Fibroblast of the conjunctiva (primary cell): ENCODE measurements at regions not wholly inside any gene's neighbourhood (a gene's known extent, or its start where the extent isn't known, plus 50 kb on each side); places are given as distances from the start of the nearest gene placed in this dataset.
"Not testable (repeated sequence)": the region's sequence is repeated elsewhere in the genome, so short reads cannot be mapped to it uniquely, and the experiment has no call there.

Experiments
- DNase-seq: peaks from one replicate; pipeline ENCODE4 v3.0.0-alpha.2; 2010; ENCODE audit warnings: low read depth

- DNase-seq: no peak
Observed at GRCh38 chr1:238360474-238360873, 469.8 kb upstream of the ZP4 start.

DNA sequence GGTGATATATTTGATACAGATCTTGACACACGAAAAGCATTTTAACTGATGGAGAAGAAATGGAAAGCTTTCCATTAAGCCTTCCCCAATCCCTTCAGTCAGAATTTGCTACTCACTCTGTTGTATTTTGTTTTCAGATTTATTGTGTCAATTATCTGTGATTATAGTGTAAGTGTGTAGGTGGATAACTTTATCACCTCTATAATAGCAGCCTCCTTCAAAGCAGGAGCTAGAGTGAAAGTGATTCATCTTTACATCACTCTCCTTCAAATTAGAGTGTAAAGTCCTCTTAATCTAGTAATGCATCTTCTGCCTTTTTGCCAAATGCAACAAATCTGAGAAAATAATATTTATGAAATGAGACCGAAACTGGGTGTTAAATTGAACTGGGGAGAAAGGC is 459.7 kb upstream of the ZP4 start:
- DNase-seq: no peak

GRCh38 chr1:238346340-238346739 is 455.6 kb upstream of the ZP4 start:
- no peak for DNase-seq

DNA sequence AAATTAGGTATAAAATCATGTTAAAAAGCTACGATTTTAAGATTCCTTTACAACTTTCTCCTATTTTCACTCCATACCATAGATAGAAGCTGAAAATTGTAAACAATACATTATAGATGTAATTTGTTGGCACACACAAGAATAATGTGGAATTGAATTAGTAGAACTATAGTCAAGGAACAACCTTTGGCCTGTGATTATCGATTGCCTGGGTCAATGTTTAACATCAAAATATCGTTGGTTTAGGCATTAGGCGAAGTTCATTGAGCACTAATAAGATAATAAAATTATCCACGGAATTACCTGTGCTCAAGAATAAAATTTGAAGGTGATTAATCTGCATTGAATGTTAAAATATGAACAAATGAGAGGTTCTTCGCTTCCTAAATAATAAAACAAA is 455.1 kb upstream of the ZP4 start:
- DNase-seq: no peak

GRCh38 chr1:238343852-238344251 is 453.1 kb upstream of the ZP4 start:
- no peak for DNase-seq

- DNase-seq: no peak
Observed at GRCh38 chr1:238341395-238341794, 450.7 kb upstream of the ZP4 start.

DNA sequence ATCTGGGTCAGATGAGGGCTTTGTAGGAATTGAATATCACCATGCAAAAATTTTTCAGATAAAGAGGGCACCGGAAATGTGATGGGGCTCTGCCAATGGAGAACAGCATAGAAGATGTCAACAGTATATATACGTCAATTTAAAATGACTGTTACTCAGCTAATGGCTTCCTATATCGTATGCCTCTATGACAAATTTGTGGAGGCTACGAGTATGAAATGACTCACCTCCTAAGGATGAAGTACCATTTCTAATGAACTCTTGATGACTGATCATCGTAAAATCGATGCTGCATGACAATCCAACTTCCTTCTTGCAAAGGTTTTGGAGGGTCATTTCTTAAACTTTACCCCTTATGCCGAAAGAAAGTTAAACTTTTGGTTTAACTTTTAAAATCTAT is 450.3 kb upstream of the ZP4 start:
- DNase-seq: no peak

- DNase-seq: no peak
Observed at GRCh38 chr1:238336531-238336930, 445.8 kb upstream of the ZP4 start.

GRCh38 chr1:238334170-238334569 is 443.4 kb upstream of the ZP4 start:
- DNase-seq: no peak

- no peak for DNase-seq
Observed at GRCh38 chr1:238331557-238331956, 440.8 kb upstream of the ZP4 start.

GRCh38 chr1:238329671-238330070 is 438.9 kb upstream of the ZP4 start:
- DNase-seq: no peak

GRCh38 chr1:238327033-238327432 is 436.3 kb upstream of the ZP4 start:
- not testable (repeated sequence) for DNase-seq

- not testable (repeated sequence) for DNase-seq
Observed at GRCh38 chr1:238326479-238326878, 435.8 kb upstream of the ZP4 start.

- DNase-seq: no peak
Observed at GRCh38 chr1:238324211-238324864, 433.6 kb upstream of the ZP4 start.

DNA sequence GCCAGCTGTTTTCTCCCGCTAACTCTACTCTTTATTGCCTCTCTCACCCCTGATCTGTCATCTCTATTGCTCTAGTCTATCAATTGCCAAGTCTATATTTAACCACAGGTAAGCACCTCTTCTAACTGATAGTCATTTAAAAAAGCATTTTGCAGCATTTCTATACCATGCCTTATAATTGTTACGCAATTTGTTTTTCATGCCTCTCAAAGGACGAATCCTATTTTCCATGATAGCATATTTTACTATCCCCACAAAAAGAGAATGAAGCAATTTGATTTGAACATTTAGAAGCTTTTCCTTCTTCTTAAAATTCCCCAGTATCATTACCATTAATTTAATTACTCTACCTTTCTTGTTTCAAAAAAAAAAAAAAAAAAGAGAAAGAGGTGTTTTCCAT is 432.8 kb upstream of the ZP4 start:
- DNase-seq: no peak

- DNase-seq: no peak
Observed at GRCh38 chr1:238319957-238320356, 429.2 kb upstream of the ZP4 start.

- DNase-seq: no peak
Observed at GRCh38 chr1:238318294-238319110, 427.8 kb upstream of the ZP4 start.

DNA sequence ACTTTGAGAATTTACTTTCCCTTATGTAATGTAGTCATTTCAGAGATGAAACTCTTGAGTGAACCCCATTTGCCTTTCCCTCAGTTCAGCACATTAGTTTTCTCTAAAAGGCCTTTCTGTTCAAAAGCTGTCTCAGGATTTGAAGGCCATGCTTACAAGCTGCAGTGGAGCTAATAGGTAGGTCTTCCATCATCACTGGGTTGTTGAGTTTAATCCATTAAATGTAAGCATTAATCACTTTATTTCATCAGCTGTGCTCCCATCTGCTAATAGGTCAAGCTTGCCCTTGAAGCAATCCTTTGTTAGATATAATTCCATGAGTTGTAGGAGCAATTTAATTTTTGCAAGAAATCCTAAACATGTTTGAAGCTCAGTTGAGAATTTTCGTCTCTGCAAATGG is 422.2 kb upstream of the ZP4 start:
- DNase-seq: no peak

GRCh38 chr1:238306411-238306810 is 415.7 kb upstream of the ZP4 start:
- DNase-seq: no peak

DNA sequence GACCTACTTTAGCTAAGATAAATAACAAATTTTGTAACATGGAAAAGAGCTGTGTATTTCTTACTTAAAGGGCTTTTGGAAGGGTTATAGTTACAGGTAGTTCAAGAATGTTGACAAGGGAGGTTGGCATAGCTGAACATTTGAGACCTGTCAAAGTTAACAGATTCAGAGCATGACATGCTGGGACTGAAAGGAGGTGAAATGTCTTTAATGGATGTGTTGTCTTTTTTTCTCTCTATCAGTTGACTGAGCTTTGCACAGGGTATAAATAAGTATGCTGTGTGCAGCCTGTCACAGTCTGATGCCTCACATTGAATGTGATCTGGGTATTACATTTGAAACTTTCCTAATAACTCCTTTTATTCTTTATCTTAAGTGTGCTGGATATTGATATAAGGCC is 411.9 kb upstream of the ZP4 start:
- no peak for DNase-seq

- no peak for DNase-seq
Observed at GRCh38 chr1:238296371-238296770, 405.6 kb upstream of the ZP4 start.

GRCh38 chr1:238293075-238293474 is 402.4 kb upstream of the ZP4 start:
- no peak for DNase-seq

GRCh38 chr1:238281418-238281817 is 390.7 kb upstream of the ZP4 start:
- no peak for DNase-seq
